Esophagus muscularis mucosa (tissue), 4 donors: ENCODE measurements at regions not wholly inside any gene's neighbourhood (a gene's known extent, or its start where the extent isn't known, plus 50 kb on each side); places are given as distances from the start of the nearest gene placed in this dataset.

Experiments
- DNase-seq: peaks from one replicate; pipeline ENCODE4 v3.0.0-alpha.2; 2017; ENCODE audit errors: extremely low spot score
- H3K27ac ChIP-seq, 4 donors: fragments of 200-600 bp; sonication (generic); replicated peaks in 1 of 4; 1 replicate in 3 of 4; 2 replicates in 1 of 4; pipeline ENCODE4 v1.5.1; 2016 to 2019; ENCODE audit warnings: mild to moderate bottlenecking in 1 of 4
- H3K27me3 ChIP-seq, 4 donors: fragments of 200-600 bp; sonication (generic); one replicate each; pipeline versions ENCODE4 v1.5.1 to v1.6.0; 2016 to 2019
- H3K36me3 ChIP-seq, 4 donors: fragments of 200-600 bp; sonication (generic); one replicate each; pipeline ENCODE4 v1.5.1; 2016 to 2019
- H3K4me1 ChIP-seq, 4 donors: fragments of 200-600 bp; sonication (generic); one replicate each; pipeline ENCODE4 v1.5.1; 2016 to 2019
- H3K4me3 ChIP-seq, 4 donors: fragments of 200-600 bp; sonication (generic); 1 replicate in 2 of 4; 2 replicates in 2 of 4; pipeline ENCODE4 v1.5.1; 2016 to 2019; ENCODE audit warnings: mild to moderate bottlenecking in 4 of 4, moderate library complexity in 1 of 4
- H3K9me3 ChIP-seq, 4 donors: fragments of 200-600 bp; sonication (generic); 1 replicate in 3 of 4; 2 replicates in 1 of 4; pipeline ENCODE4 v1.5.1; 2016 to 2019
- CTCF ChIP-seq, 3 experiments: fragments of 200-600 bp in 2 of 3; fragments of 450-650 bp in 1 of 3; sonication (generic) in 2 of 3; IDR thresholded peaks; one replicate each; pipeline ENCODE4 v1.5.1; 2017 to 2019; ENCODE audit warnings: antibody characterized with exemption in 3 of 3, mild to moderate bottlenecking in 2 of 3, moderate library complexity in 1 of 3
- EP300 ChIP-seq: sonication (generic); formaldehyde crosslinking; IDR thresholded peaks from one replicate; pipeline ENCODE4 v1.6.1; 2017; ENCODE audit warnings: antibody characterized with exemption
- POLR2A ChIP-seq: fragments of 450-650 bp; IDR thresholded peaks from one replicate; pipeline ENCODE4 v1.6.1; 2017; ENCODE audit warnings: antibody characterized with exemption, moderate library complexity, mild to moderate bottlenecking, low read depth
- POLR2AphosphoS5 ChIP-seq, 2 donors: sonication (generic); formaldehyde crosslinking; IDR thresholded peaks; one replicate each; pipeline ENCODE4 v1.6.1; 2017; ENCODE audit warnings: antibody characterized with exemption in 2 of 2
- WGBS: methylation state at CpG from one replicate; pipeline ENCODE4 v1.1.5; 2018; 5-methylcytosine and 5-hydroxymethylcytosine counted together
- intact Hi-C: fragments of 100-400 bp; cut with DNase I; formaldehyde crosslinking; loops from one replicate; pipeline ENCODE4 v1.15.1; 2023

- intact Hi-C loops: no loop called here
- peaks cover 0 to 12% (median 8%) of the 10 kb centered on the region in 4 donors for H3K4me1 ChIP-seq
- H3K27me3 ChIP-seq: no peaks in the 10 kb centered on the region
- no peaks in the 10 kb centered on the region for H3K9me3 ChIP-seq
- no peak for DNase-seq
- H3K27ac ChIP-seq: no peak overlapping the region
- H3K36me3 ChIP-seq: no peaks in the 10 kb centered on the region
- no peak for TF ChIP-seq POLR2A
- TF ChIP-seq POLR2AphosphoS5 (IDR thresholded peaks at IDR 0.05): no peak
- no peak for TF ChIP-seq EP300
- no peak for TF ChIP-seq CTCF (IDR thresholded peaks at IDR 0.05)
- WGBS: 35% methylated on average over 4 of the region's 4 CpGs
- no peak overlapping the region for H3K4me3 ChIP-seq
Measured at GRCh38 chr6:142679907-142680700, 264.9 kb downstream of the HIVEP2 start.

GRCh38 chr6:142681099-142681498, 263.9 kb downstream of the HIVEP2 start:
- 91% methylated on average over 5 of the region's 5 CpGs for WGBS
- Histone ChIP-seq H3K4me3 (no peak overlapping the region), H3K9me3 (no peaks in the 10 kb centered on the region), H3K27ac (no peak overlapping the region), H3K4me1 (peaks cover 0 to 11% (median 8%) of the 10 kb centered on the region in 4 donors), H3K27me3 (no peaks in the 10 kb centered on the region), H3K36me3 (no peaks in the 10 kb centered on the region)
- DNase-seq: no peak
- no peak for TF ChIP-seq EP300
- no peak for TF ChIP-seq POLR2AphosphoS5 (IDR thresholded peaks at IDR 0.05)
- TF ChIP-seq POLR2A: no peak
- TF ChIP-seq CTCF (IDR thresholded peaks at IDR 0.05): no peak
- intact Hi-C loops: no loop called here

- no peaks in the 10 kb centered on the region for H3K9me3 ChIP-seq
- no peak overlapping the region for H3K27ac ChIP-seq
- no peak for DNase-seq
- intact Hi-C loops: no loop called here
- WGBS: 100% methylated on average over 2 of the region's 2 CpGs
- H3K36me3 ChIP-seq: no peaks in the 10 kb centered on the region
- H3K4me1 ChIP-seq: peaks cover 0 to 9% (median 7%) of the 10 kb centered on the region in 4 donors
- TF ChIP-seq POLR2A (no peak), POLR2AphosphoS5 (IDR thresholded peaks at IDR 0.05) (no peak)
- no peak overlapping the region for H3K4me3 ChIP-seq
- H3K27me3 ChIP-seq: no peaks in the 10 kb centered on the region
Measured at GRCh38 chr6:142682985-142683384, 262.0 kb downstream of the HIVEP2 start.

- Histone ChIP-seq H3K36me3 (no peaks in the 10 kb centered on the region), H3K4me1 (peaks cover 0 to 9% (median 7%) of the 10 kb centered on the region in 4 donors), H3K4me3 (no peak overlapping the region), H3K27ac (no peak overlapping the region), H3K27me3 (no peaks in the 10 kb centered on the region), H3K9me3 (no peaks in the 10 kb centered on the region)
- TF ChIP-seq CTCF (IDR thresholded peaks at IDR 0.05) (no peak), POLR2AphosphoS5 (IDR thresholded peaks at IDR 0.05) (no peak), POLR2A (no peak), EP300 (no peak)
- intact Hi-C loops: no loop called here
- 89% methylated on average over 6 of the region's 6 CpGs for WGBS
- no peak for DNase-seq
Measured at GRCh38 chr6:142683714-142684141, 261.2 kb downstream of the HIVEP2 start.

- no peaks in the 10 kb centered on the region for H3K27me3 ChIP-seq
- no peak for TF ChIP-seq POLR2A
- TF ChIP-seq EP300: no peak
- TF ChIP-seq CTCF (IDR thresholded peaks at IDR 0.05): no peak
- no peak for TF ChIP-seq POLR2AphosphoS5 (IDR thresholded peaks at IDR 0.05)
- H3K4me3 ChIP-seq: no peak overlapping the region
- H3K27ac ChIP-seq: no peak overlapping the region
- H3K9me3 ChIP-seq: no peaks in the 10 kb centered on the region
- peaks cover 0 to 9% (median 7%) of the 10 kb centered on the region in 4 donors for H3K4me1 ChIP-seq
- WGBS: 96% methylated on average over 1 of the region's 1 CpG
- intact Hi-C loops: no loop called here
- no peak for DNase-seq
- H3K36me3 ChIP-seq: no peaks in the 10 kb centered on the region
Measured at GRCh38 chr6:142684371-142684770, 260.6 kb downstream of the HIVEP2 start.
